SK-N-SH (cell line): ENCODE measurements at regions not wholly inside any gene's neighbourhood (a gene's known extent, or its start where the extent isn't known, plus 50 kb on each side); places are given as distances from the start of the nearest gene placed in this dataset.

Experiments
- CTCF ChIA-PET: fragments of 300-600, 350-600 bp; formaldehyde crosslinking; extraction: SDS; loops from one replicate; lab custom pipeline; 2021; lab: Yijun Ruan, JAX
- POLR2A ChIA-PET: fragments of 350-600 bp; sonication (Branson Sonifier 250); formaldehyde crosslinking; extraction: SDS; loops from one replicate; lab custom pipeline; 2020; ENCODE audit warnings: antibody characterized with exemption, inconsistent platforms; lab: Yijun Ruan, JAX
- DNase-seq: peaks from one replicate; pipeline ENCODE4 v3.0.0; 2012
- H2AFZ ChIP-seq: fragments of 200-600 bp; sonication (generic); 2 replicates; pipeline ENCODE4 v1.8.1; 2016; ENCODE audit warnings: antibody characterized with exemption, mild to moderate bottlenecking, low read depth
- H3F3A ChIP-seq: fragments of 200-600 bp; sonication (generic); replicated peaks from 2 replicates; pipeline ENCODE3; 2016; ENCODE audit warnings: antibody characterized with exemption, mild to moderate bottlenecking; ENCODE audit not compliant: insufficient read depth
- H3K27ac ChIP-seq, 2 experiments: fragments of 200-500 bp in 1 of 2; fragments of 200-600 bp in 1 of 2; sonication (Bioruptor generic) in 1 of 2; sonication (generic), shearing (Covaris generic) in 1 of 2; 2 replicates each; pipeline versions ENCODE4 v1.5.1 to v1.6.1; 2014 to 2016; ENCODE audit warnings: low read depth in 2 of 2, inconsistent platforms in 1 of 2, low read length in 1 of 2, mild to moderate bottlenecking in 1 of 2, mixed read lengths in 1 of 2
- H3K27me3 ChIP-seq: fragments of 200-600 bp; sonication (generic), shearing (Covaris generic); 2 replicates; pipeline ENCODE4 v1.6.1; 2016; ENCODE audit warnings: mixed run types; ENCODE audit not compliant: insufficient read depth
- H3K36me3 ChIP-seq, 2 experiments: fragments of 200-500 bp in 1 of 2; fragments of 200-600 bp in 1 of 2; sonication (Bioruptor generic) in 1 of 2; sonication (generic) in 1 of 2; replicated peaks in 1 of 2; 2 replicates each; pipeline versions ENCODE3 to v1.5.1; 2014 to 2016; ENCODE audit warnings: low read length in 1 of 2, mild to moderate bottlenecking in 1 of 2; ENCODE audit not compliant: insufficient read depth in 2 of 2, control insufficient read depth in 1 of 2
- H3K4me1 ChIP-seq, 2 experiments: fragments of 200-500 bp in 1 of 2; fragments of 200-600 bp in 1 of 2; sonication (Bioruptor generic) in 1 of 2; sonication (generic), shearing (Covaris generic) in 1 of 2; 2 replicates each; pipeline versions ENCODE4 v1.5.1 to v1.6.1; 2014 to 2016; ENCODE audit warnings: low read depth in 1 of 2, low read length in 1 of 2, mixed run types in 1 of 2; ENCODE audit not compliant: insufficient read depth in 2 of 2, control insufficient read depth in 1 of 2
- H3K4me2 ChIP-seq: fragments of 200-600 bp; sonication (generic), shearing (Covaris generic); 2 replicates; pipeline ENCODE4 v1.6.1; 2017; ENCODE audit warnings: mixed run types
- H3K4me3 ChIP-seq, 2 experiments: fragments of 200-500 bp in 1 of 2; fragments of 200-600 bp in 1 of 2; sonication (Bioruptor generic) in 1 of 2; sonication (generic), shearing (Covaris generic) in 1 of 2; 2 replicates each; pipeline versions ENCODE4 v1.5.1 to v1.8.1; 2014 to 2016; ENCODE audit warnings: low read depth in 2 of 2, inconsistent platforms in 1 of 2, low read length in 1 of 2, mild to moderate bottlenecking in 1 of 2, mixed read lengths in 1 of 2, moderate library complexity in 1 of 2
- H3K79me2 ChIP-seq: fragments of 200-600 bp; sonication (generic); 2 replicates; pipeline ENCODE4 v1.8.1; 2017; ENCODE audit warnings: mild to moderate bottlenecking; ENCODE audit not compliant: insufficient read depth
- H3K9ac ChIP-seq: fragments of 200-600 bp; sonication (generic); 2 replicates; pipeline ENCODE4 v1.6.1; 2017; ENCODE audit warnings: mixed run types
- H3K9me2 ChIP-seq: fragments of 200-600 bp; sonication (generic); 2 replicates; pipeline ENCODE4 v1.6.1; 2017; ENCODE audit warnings: mixed run types
- H3K9me3 ChIP-seq: fragments of 200-600 bp; sonication (generic); 2 replicates; pipeline ENCODE4 v1.6.1; 2017; ENCODE audit warnings: mixed run types, mild to moderate bottlenecking, moderate library complexity
- H4K20me1 ChIP-seq: fragments of 200-600 bp; sonication (generic); 2 replicates; pipeline ENCODE4 v1.6.1; 2017; ENCODE audit warnings: mild to moderate bottlenecking, mixed run types; ENCODE audit not compliant: insufficient read depth
- EP300 ChIP-seq, 2 experiments: IDR thresholded peaks; 2 replicates each; pipeline versions ENCODE4 v1.4.0 to v1.6.1; 2012; ENCODE audit warnings: borderline replicate concordance in 1 of 2, low read depth in 1 of 2, low read length in 1 of 2
- IRF3 ChIP-seq: fragments of 150-350 bp; IDR thresholded peaks from 2 replicates; pipeline ENCODE4 v1.6.1; 2016; ENCODE audit warnings: mild to moderate bottlenecking, low read depth, low read length
- JUND ChIP-seq: IDR thresholded peaks from 2 replicates; pipeline ENCODE4 v1.4.0; 2012
- NFIC ChIP-seq: IDR thresholded peaks from 2 replicates; pipeline ENCODE4 v1.4.0; 2012; ENCODE audit warnings: borderline replicate concordance
- NRF1 ChIP-seq: IDR thresholded peaks from 2 replicates; pipeline ENCODE4 v1.6.1; 2012; ENCODE audit warnings: low read depth, mild to moderate bottlenecking, low read length
- REST ChIP-seq: IDR thresholded peaks from 2 replicates; pipeline ENCODE4 v1.6.1; 2012; ENCODE audit warnings: mild to moderate bottlenecking, low read depth, low read length, moderate library complexity
- WGBS: methylation state at CpG from one replicate; pipeline ENCODE4 v1.1.6; 2017; ENCODE audit warnings: low lambda C conversion rate; 5-methylcytosine and 5-hydroxymethylcytosine counted together

DNA sequence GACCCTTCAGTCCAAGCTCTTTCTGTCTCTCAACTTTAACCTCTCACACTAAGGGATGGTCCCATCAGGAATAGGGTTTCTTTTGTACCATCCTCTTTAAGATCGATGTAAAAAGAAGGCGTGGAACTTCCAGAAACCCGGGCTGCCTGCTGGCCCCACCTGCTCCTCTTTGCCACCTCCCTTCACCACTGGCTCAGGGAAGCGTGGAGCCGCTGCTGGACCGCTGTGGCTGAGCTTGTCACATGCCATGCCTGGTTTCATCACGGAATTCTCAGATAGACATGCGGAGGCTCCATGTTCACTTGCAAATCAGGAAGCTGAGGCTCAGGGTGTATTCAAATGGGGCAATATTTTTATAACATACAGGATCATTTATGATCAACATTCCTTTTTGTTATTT is 399.7 kb downstream of the BRD1 start:
- H3K4me3 ChIP-seq: no peak overlapping the region
- no peaks in the 10 kb centered on the region for H3K9me2 ChIP-seq
- ChIA-PET CTCF (interaction anchor here (1.2 kb wide), 1 partner anchor 9 kb away, joined by 5 read pairs; no protein-coding TSS in a partner anchor), POLR2A (no interaction called here)
- no peaks in the 10 kb centered on the region for H3F3A ChIP-seq
- H4K20me1 ChIP-seq: no peaks in the 10 kb centered on the region
- DNase-seq: no peak
- H3K27ac ChIP-seq: no peak overlapping the region
- no peaks in the 10 kb centered on the region for H3K79me2 ChIP-seq
- no peak overlapping the region for H3K4me2 ChIP-seq
- 35% methylated on average over 5 of the region's 8 CpGs for WGBS
- H3K27me3 ChIP-seq: no peaks in the 10 kb centered on the region; the same call in 1 of the 2 replicates
- no peak overlapping the region for H3K9ac ChIP-seq
- TF ChIP-seq IRF3: no peak
- H3K36me3 ChIP-seq: no peaks in the 10 kb centered on the region
- H3K4me1 ChIP-seq: no peaks in the 10 kb centered on the region
- no peaks in the 10 kb centered on the region for H3K9me3 ChIP-seq
- H2AFZ ChIP-seq: no peak overlapping the region

DNA sequence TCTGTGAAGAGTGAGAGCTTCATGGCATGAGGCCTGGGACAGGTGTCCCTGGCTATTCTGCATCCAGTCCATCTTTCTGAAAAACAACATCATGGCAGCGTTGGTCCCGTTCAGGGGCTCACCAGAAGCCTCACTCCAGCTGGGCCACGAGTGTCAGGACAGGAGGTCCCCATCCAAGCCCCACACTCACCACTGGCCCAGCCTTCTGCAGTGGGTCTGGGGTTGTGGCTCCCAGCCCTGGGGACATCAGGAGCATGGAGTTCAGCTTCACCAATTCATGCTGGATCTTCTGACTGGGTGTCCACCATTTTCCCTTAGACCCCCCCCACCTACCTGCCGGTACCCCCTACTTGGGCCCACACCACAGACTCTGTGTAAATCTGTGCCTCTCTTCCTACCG is 400.3 kb downstream of the BRD1 start:
- no peak for DNase-seq
- Histone ChIP-seq H3K27me3 (no peaks in the 10 kb centered on the region; the same call in 1 of the 2 replicates), H3K4me3 (no peak overlapping the region), H3K4me2 (no peak overlapping the region)
- TF ChIP-seq NRF1: no peak
- no peak for TF ChIP-seq EP300 (IDR thresholded peaks at IDR 0.05; ENCODE audit: borderline replicate concordance in 1 of 2, low read depth in 1 of 2, low read length in 1 of 2)
- TF ChIP-seq JUND: no peak
- no peak for TF ChIP-seq NFIC
- no peak for TF ChIP-seq REST
- TF ChIP-seq, all 33 proteins: peak for 0
- Histone ChIP-seq H3F3A (no peaks in the 10 kb centered on the region), H3K9ac (no peak overlapping the region), H3K9me3 (no peaks in the 10 kb centered on the region), H3K27ac (no peak overlapping the region), H4K20me1 (no peaks in the 10 kb centered on the region), H3K36me3 (no peaks in the 10 kb centered on the region), H2AFZ (no peak overlapping the region), H3K4me1 (no peaks in the 10 kb centered on the region), H3K79me2 (no peaks in the 10 kb centered on the region), H3K9me2 (no peaks in the 10 kb centered on the region)
- 0% methylated on average over 3 of the region's 5 CpGs for WGBS
- ChIA-PET POLR2A (no interaction called here), CTCF (no interaction called here)
